Kidney epithelial cell (primary cell): ENCODE measurements at regions not wholly inside any gene's neighbourhood (a gene's known extent, or its start where the extent isn't known, plus 50 kb on each side); places are given as distances from the start of the nearest gene placed in this dataset.
"Not testable (repeated sequence)": the region's sequence is repeated elsewhere in the genome, so short reads cannot be mapped to it uniquely, and the experiment has no call there.

ENCODE experiments used
- DNase-seq: peaks from one replicate; pipeline ENCODE4 v3.0.0-alpha.2; 2010; ENCODE audit warnings: low read depth
- H3K27me3 ChIP-seq: 2 replicates; pipeline ENCODE4 v1.6.0; 2011; ENCODE audit warnings: low read length; ENCODE audit not compliant: control insufficient read depth, insufficient read depth
- H3K36me3 ChIP-seq: 2 replicates; pipeline ENCODE4 v1.5.1; 2011; ENCODE audit warnings: low read length; ENCODE audit not compliant: control insufficient read depth, insufficient read depth
- H3K4me3 ChIP-seq: 2 replicates; pipeline ENCODE4 v1.5.1; 2011; ENCODE audit warnings: low read depth, mild to moderate bottlenecking, control low read depth, low read length
- CTCF ChIP-seq: IDR thresholded peaks from 2 replicates; pipeline ENCODE4 v1.5.1; 2011; ENCODE audit warnings: mild to moderate bottlenecking, moderate library complexity, low read length, control low read depth, inconsistent platforms; ENCODE audit not compliant: insufficient read depth, poor library complexity, severe bottlenecking

DNA sequence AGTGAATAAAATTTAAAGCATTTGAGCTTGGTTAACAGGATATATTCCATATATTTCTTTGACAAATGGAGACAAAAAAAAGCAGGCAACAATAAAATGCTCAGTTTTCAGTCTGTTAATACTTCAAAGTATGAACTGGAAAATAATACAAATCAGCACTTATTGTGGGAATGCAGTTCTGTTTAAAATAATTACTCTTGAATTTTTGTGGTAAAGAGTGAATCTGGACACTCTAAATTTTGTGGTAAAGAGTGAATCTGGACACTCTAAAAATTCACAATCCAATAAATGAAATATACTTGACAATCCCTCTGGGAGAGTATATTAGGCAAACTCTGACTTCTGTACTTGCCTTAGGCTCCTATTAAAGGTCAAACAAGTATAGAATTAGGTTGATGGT lies 141.9 kb upstream of the RASA1 start:
- DNase-seq = no peak
- TF ChIP-seq CTCF = no peak

DNA sequence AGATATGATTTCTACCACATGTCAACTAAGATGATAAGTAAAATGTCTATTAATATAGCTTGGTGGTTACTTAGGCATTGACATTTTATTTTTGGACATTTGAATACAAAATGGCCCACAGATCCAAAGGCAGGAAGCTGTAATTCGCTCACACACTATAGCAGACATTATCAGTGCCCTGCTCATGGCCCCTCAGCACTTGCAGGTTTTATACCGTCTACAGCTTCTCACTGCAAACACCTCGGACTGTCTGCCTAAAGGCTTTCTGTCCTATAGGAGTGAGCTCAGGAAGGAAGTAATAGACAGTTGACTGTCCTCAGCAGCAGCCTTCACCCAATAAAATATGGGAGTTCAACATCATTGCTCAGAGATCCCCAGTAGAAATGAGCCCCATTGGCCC lies 140.8 kb upstream of the RASA1 start:
- H3K27me3 ChIP-seq = no peaks in the 10 kb centered on the region
- no peak for DNase-seq
- no peak overlapping the region for H3K4me3 ChIP-seq
- H3K36me3 ChIP-seq = no peaks in the 10 kb centered on the region
- TF ChIP-seq CTCF = no peak

More for the DNA sequence above, 141.9 kb upstream of the RASA1 start:
- Histone ChIP-seq H3K36me3 (no peaks in the 10 kb centered on the region), H3K4me3 (no peak overlapping the region), H3K27me3 (no peaks in the 10 kb centered on the region)

DNA sequence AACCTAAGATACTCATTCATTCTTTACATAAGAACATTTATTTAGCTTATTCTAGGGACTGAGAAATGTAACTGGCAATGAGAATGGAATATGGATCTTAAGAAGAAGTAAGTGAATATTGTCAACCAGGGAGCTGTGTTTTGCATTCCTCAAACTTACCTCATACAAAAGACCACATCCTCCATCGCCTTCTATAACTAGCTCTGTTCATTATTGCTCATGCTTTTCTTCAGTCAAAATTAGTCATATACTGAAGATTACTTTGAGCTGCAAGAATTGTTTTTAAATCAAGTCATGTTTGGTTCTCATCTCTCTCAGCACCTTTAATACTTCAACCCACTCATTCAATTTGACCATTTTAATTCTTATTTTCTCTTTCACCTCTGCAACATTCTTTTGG lies 140.3 kb upstream of the RASA1 start:
- TF ChIP-seq CTCF = no peak
- no peak for DNase-seq
- Histone ChIP-seq H3K27me3 (no peaks in the 10 kb centered on the region), H3K36me3 (no peaks in the 10 kb centered on the region), H3K4me3 (no peak overlapping the region)

GRCh38 chr5:87127956-87128687 lies 139.6 kb upstream of the RASA1 start:
- no peaks in the 10 kb centered on the region for H3K36me3 ChIP-seq
- no peak overlapping the region for H3K4me3 ChIP-seq
- no peak for DNase-seq
- H3K27me3 ChIP-seq = no peaks in the 10 kb centered on the region
- TF ChIP-seq CTCF = no peak

GRCh38 chr5:87129046-87129445 lies 138.6 kb upstream of the RASA1 start:
- TF ChIP-seq CTCF = no peak
- Histone ChIP-seq H3K36me3 (no peaks in the 10 kb centered on the region), H3K4me3 (no peak overlapping the region), H3K27me3 (no peaks in the 10 kb centered on the region)
- DNase-seq = no peak

GRCh38 chr5:87132696-87133095 lies 135.0 kb upstream of the RASA1 start:
- no peak for TF ChIP-seq CTCF
- no peak for DNase-seq
- H3K27me3 ChIP-seq = no peaks in the 10 kb centered on the region
- H3K36me3 ChIP-seq = no peaks in the 10 kb centered on the region
- no peak overlapping the region for H3K4me3 ChIP-seq

GRCh38 chr5:87134513-87134912 lies 133.2 kb upstream of the RASA1 start:
- H3K36me3 ChIP-seq, DNase-seq, H3K4me3 ChIP-seq, H3K27me3 ChIP-seq: not testable (repeated sequence)
